Liver (tissue), 3 donors: ENCODE measurements at regions not wholly inside any gene's neighbourhood (a gene's known extent, or its start where the extent isn't known, plus 50 kb on each side); places are given as distances from the start of the nearest gene placed in this dataset.

Experiments used
- EGR1 ChIP-seq, 2 donors: IDR thresholded peaks; 2 replicates each; pipeline ENCODE4 v1.6.1; 2016 to 2018; ENCODE audit warnings: antibody characterized with exemption in 2 of 2, low read depth in 2 of 2
- FOXA2 ChIP-seq: IDR thresholded peaks from 2 replicates; pipeline ENCODE4 v1.6.1; 2016; ENCODE audit warnings: antibody characterized with exemption
- RAD21 ChIP-seq, 2 donors: IDR thresholded peaks; 2 replicates each; pipeline ENCODE4 v1.6.1; 2016; ENCODE audit warnings: antibody characterized with exemption in 2 of 2, mild to moderate bottlenecking in 2 of 2
- SP1 ChIP-seq: IDR thresholded peaks from 2 replicates; pipeline ENCODE4 v1.6.1; 2018; ENCODE audit warnings: antibody characterized with exemption, mild to moderate bottlenecking
- TAF1 ChIP-seq: conservative IDR thresholded peaks from 2 replicates; pipeline ENCODE4 v1.6.1; 2016; ENCODE audit warnings: antibody characterized with exemption, mild to moderate bottlenecking
- YY1 ChIP-seq: IDR thresholded peaks from 2 replicates; pipeline ENCODE4 v1.6.1; 2016; ENCODE audit warnings: antibody characterized with exemption, mild to moderate bottlenecking
- TF ChIP-seq, protein P1 (sequence below): fragments of 150-350 bp; IDR thresholded peaks from 2 replicates; pipeline ENCODE4 v1.5.1; 2017; ENCODE audit warnings: improper control_type of control experiment, low read depth, low read length; ENCODE audit not compliant: missing input control
- TF ChIP-seq, protein P2 (sequence below): IDR thresholded peaks from 2 replicates; pipeline ENCODE4 v1.6.1; 2016; ENCODE audit warnings: antibody characterized with exemption, mild to moderate bottlenecking
- TF ChIP-seq, protein P3 (sequence below): IDR thresholded peaks from 2 replicates; pipeline ENCODE4 v1.6.1; 2016; ENCODE audit warnings: antibody characterized with exemption
- donor health status: healthy.
- donor health status: healthy.

DNA sequence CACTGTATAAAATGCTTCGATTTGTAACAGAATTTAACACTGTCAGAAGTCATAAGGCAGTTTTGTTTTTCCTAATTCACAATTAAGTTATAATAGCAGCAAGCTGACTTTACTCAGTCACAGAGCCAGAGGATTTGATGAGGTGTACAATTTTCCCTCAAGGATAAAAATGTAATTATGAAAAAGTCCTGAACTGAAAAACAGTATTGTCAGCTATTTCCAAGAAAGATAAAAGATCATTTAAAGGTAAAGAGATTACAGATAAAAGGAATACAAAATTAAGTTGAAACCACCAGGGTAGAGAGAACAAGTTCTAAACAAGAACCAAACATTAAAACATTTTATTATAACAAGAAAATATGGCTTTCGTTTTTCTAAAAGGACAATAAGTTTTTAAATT, 86.8 kb upstream of the ZFP42 start:
- TF ChIP-seq, protein P1, sequence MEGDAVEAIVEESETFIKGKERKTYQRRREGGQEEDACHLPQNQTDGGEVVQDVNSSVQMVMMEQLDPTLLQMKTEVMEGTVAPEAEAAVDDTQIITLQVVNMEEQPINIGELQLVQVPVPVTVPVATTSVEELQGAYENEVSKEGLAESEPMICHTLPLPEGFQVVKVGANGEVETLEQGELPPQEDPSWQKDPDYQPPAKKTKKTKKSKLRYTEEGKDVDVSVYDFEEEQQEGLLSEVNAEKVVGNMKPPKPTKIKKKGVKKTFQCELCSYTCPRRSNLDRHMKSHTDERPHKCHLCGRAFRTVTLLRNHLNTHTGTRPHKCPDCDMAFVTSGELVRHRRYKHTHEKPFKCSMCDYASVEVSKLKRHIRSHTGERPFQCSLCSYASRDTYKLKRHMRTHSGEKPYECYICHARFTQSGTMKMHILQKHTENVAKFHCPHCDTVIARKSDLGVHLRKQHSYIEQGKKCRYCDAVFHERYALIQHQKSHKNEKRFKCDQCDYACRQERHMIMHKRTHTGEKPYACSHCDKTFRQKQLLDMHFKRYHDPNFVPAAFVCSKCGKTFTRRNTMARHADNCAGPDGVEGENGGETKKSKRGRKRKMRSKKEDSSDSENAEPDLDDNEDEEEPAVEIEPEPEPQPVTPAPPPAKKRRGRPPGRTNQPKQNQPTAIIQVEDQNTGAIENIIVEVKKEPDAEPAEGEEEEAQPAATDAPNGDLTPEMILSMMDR: no peak
- TF ChIP-seq, protein P2, sequence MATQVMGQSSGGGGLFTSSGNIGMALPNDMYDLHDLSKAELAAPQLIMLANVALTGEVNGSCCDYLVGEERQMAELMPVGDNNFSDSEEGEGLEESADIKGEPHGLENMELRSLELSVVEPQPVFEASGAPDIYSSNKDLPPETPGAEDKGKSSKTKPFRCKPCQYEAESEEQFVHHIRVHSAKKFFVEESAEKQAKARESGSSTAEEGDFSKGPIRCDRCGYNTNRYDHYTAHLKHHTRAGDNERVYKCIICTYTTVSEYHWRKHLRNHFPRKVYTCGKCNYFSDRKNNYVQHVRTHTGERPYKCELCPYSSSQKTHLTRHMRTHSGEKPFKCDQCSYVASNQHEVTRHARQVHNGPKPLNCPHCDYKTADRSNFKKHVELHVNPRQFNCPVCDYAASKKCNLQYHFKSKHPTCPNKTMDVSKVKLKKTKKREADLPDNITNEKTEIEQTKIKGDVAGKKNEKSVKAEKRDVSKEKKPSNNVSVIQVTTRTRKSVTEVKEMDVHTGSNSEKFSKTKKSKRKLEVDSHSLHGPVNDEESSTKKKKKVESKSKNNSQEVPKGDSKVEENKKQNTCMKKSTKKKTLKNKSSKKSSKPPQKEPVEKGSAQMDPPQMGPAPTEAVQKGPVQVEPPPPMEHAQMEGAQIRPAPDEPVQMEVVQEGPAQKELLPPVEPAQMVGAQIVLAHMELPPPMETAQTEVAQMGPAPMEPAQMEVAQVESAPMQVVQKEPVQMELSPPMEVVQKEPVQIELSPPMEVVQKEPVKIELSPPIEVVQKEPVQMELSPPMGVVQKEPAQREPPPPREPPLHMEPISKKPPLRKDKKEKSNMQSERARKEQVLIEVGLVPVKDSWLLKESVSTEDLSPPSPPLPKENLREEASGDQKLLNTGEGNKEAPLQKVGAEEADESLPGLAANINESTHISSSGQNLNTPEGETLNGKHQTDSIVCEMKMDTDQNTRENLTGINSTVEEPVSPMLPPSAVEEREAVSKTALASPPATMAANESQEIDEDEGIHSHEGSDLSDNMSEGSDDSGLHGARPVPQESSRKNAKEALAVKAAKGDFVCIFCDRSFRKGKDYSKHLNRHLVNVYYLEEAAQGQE: no peak
- no peak for TF ChIP-seq TAF1
- no peak for TF ChIP-seq RAD21 (IDR thresholded peaks at IDR 0.05)
- TF ChIP-seq FOXA2: no peak
- no peak for TF ChIP-seq YY1
- TF ChIP-seq EGR1 (IDR thresholded peaks at IDR 0.05; ENCODE audit: low read depth in 2 of 2): no peak
- no peak for TF ChIP-seq SP1
- TF ChIP-seq, protein P3, sequence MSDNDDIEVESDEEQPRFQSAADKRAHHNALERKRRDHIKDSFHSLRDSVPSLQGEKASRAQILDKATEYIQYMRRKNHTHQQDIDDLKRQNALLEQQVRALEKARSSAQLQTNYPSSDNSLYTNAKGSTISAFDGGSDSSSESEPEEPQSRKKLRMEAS: no peak
